ENCODE measurements at regions not wholly inside any gene's neighbourhood (a gene's known extent, or its start where the extent isn't known, plus 50 kb on each side); places are given as distances from the start of the nearest gene placed in this dataset.
A peak's percentile ranks its signal among the peaks of the same experiment; 100 is the strongest.

GRCh38 chr9:129320575-129321285, 142.7 kb upstream of the IER5L start:
- H3K27me3 Mint-ChIP-seq: peaks cover 0 to 5% of the 10 kb centered on the region in 2 donors
- no peaks in the 10 kb centered on the region for H3K36me3 Mint-ChIP-seq
- H3K9me3 Mint-ChIP-seq: no peaks in the 10 kb centered on the region
- peak; percentile 63 for DNase-seq (ENCODE audit: low spot score)
- H3K4me1 Mint-ChIP-seq (ENCODE audit: low read depth in 2 of 2): peaks cover 6 to 8% of the 10 kb centered on the region in 2 donors
- peak; percentile 65 to 76 for ATAC-seq
- peak overlapping the region; percentile 26 for H3K4me3 Mint-ChIP-seq
- no peak overlapping the region for H3K27ac Mint-ChIP-seq

GRCh38 chr9:129319938-129320481, 141.9 kb upstream of the IER5L start:
- peaks cover 0 to 5% of the 10 kb centered on the region in 2 donors for H3K27me3 Mint-ChIP-seq
- H3K36me3 Mint-ChIP-seq: no peaks in the 10 kb centered on the region
- H3K9me3 Mint-ChIP-seq: no peaks in the 10 kb centered on the region
- H3K4me1 Mint-ChIP-seq (ENCODE audit: low read depth in 2 of 2): peaks cover 6 to 8% of the 10 kb centered on the region in 2 donors
- H3K27ac Mint-ChIP-seq: no peak overlapping the region
- DNase-seq (ENCODE audit: low spot score) (no peak), ATAC-seq (no peak)
- peak overlapping the region; percentile 26 for H3K4me3 Mint-ChIP-seq

GRCh38 chr9:129319076-129319937, 141.2 kb upstream of the IER5L start:
- ATAC-seq: no peak
- Mint-ChIP-seq H3K4me3 (no peak overlapping the region), H3K36me3 (no peaks in the 10 kb centered on the region), H3K9me3 (no peaks in the 10 kb centered on the region), H3K27me3 (peaks cover 0 to 5% of the 10 kb centered on the region in 2 donors), H3K4me1 (ENCODE audit: low read depth in 2 of 2) (peaks cover 6 to 8% of the 10 kb centered on the region in 2 donors), H3K27ac (no peak overlapping the region)
- peak; percentile 34 for DNase-seq (ENCODE audit: low spot score)

GRCh38 chr9:129318121-129319075, 140.3 kb upstream of the IER5L start:
- DNase-seq (ENCODE audit: low spot score): peak; percentile 13
- Mint-ChIP-seq H3K36me3 (no peaks in the 10 kb centered on the region), H3K9me3 (no peaks in the 10 kb centered on the region), H3K4me3 (no peak overlapping the region), H3K27ac (no peak overlapping the region), H3K27me3 (peaks cover 0 to 5% of the 10 kb centered on the region in 2 donors), H3K4me1 (ENCODE audit: low read depth in 2 of 2) (peaks cover 6 to 8% of the 10 kb centered on the region in 2 donors)
- ATAC-seq: no peak

- Mint-ChIP-seq H3K4me1 (ENCODE audit: low read depth in 2 of 2) (peaks cover 6 to 8% of the 10 kb centered on the region in 2 donors), H3K36me3 (no peaks in the 10 kb centered on the region), H3K27ac (no peak overlapping the region), H3K27me3 (peaks cover 0 to 5% of the 10 kb centered on the region in 2 donors), H3K9me3 (no peaks in the 10 kb centered on the region), H3K4me3 (no peak overlapping the region)
- DNase-seq (ENCODE audit: low spot score): no peak
- ATAC-seq: no peak
These were observed 139.3 kb upstream of the IER5L start for GRCh38 chr9:129317179-129318011.

GRCh38 chr9:129316281-129317030, 138.4 kb upstream of the IER5L start:
- H3K9me3 Mint-ChIP-seq: no peaks in the 10 kb centered on the region
- ATAC-seq (no peak), DNase-seq (ENCODE audit: low spot score) (no peak)
- no peaks in the 10 kb centered on the region for H3K36me3 Mint-ChIP-seq
- no peak overlapping the region for H3K4me3 Mint-ChIP-seq
- peaks cover 6 to 8% of the 10 kb centered on the region in 2 donors for H3K4me1 Mint-ChIP-seq (ENCODE audit: low read depth in 2 of 2)
- H3K27ac Mint-ChIP-seq: no peak overlapping the region
- peaks cover 0 to 7% of the 10 kb centered on the region in 2 donors for H3K27me3 Mint-ChIP-seq

- no peaks in the 10 kb centered on the region for H3K36me3 Mint-ChIP-seq
- H3K9me3 Mint-ChIP-seq: no peaks in the 10 kb centered on the region
- no peak for DNase-seq (ENCODE audit: low spot score)
These were observed 135.4 kb upstream of the IER5L start for GRCh38 chr9:129313331-129313955.

GRCh38 chr9:129312251-129313122, 134.4 kb upstream of the IER5L start:
- H3K4me3 Mint-ChIP-seq: no peak overlapping the region
- peaks cover 0 to 2% of the 10 kb centered on the region in 2 donors for H3K27me3 Mint-ChIP-seq
- no peaks in the 10 kb centered on the region for H3K36me3 Mint-ChIP-seq
- no peaks in the 10 kb centered on the region for H3K4me1 Mint-ChIP-seq (ENCODE audit: low read depth in 2 of 2)
- no peaks in the 10 kb centered on the region for H3K9me3 Mint-ChIP-seq
- H3K27ac Mint-ChIP-seq: no peak overlapping the region
- DNase-seq (ENCODE audit: low spot score) (no peak), ATAC-seq (no peak)

More at GRCh38 chr9:129313331-129313955, 135.4 kb upstream of the IER5L start:
- H3K4me3 Mint-ChIP-seq: no peak overlapping the region
- H3K27ac Mint-ChIP-seq: no peak overlapping the region
- H3K4me1 Mint-ChIP-seq (ENCODE audit: low read depth in 2 of 2): no peaks in the 10 kb centered on the region
- peaks cover 0 to 2% of the 10 kb centered on the region in 2 donors for H3K27me3 Mint-ChIP-seq
- ATAC-seq: no peak

GRCh38 chr9:129311643-129312042, 133.6 kb upstream of the IER5L start:
- H3K27me3 Mint-ChIP-seq: peaks cover 0 to 2% of the 10 kb centered on the region in 2 donors
- no peak overlapping the region for H3K4me3 Mint-ChIP-seq
- ATAC-seq (no peak), DNase-seq (ENCODE audit: low spot score) (no peak)
- H3K9me3 Mint-ChIP-seq: no peaks in the 10 kb centered on the region
- no peaks in the 10 kb centered on the region for H3K4me1 Mint-ChIP-seq (ENCODE audit: low read depth in 2 of 2)
- H3K36me3 Mint-ChIP-seq: no peaks in the 10 kb centered on the region
- no peak overlapping the region for H3K27ac Mint-ChIP-seq

GRCh38 chr9:129310666-129311350, 132.7 kb upstream of the IER5L start:
- H3K36me3 Mint-ChIP-seq: no peaks in the 10 kb centered on the region
- no peaks in the 10 kb centered on the region for H3K9me3 Mint-ChIP-seq
- H3K4me3 Mint-ChIP-seq: no peak overlapping the region
- DNase-seq (ENCODE audit: low spot score) (no peak), ATAC-seq (no peak)
- no peaks in the 10 kb centered on the region for H3K4me1 Mint-ChIP-seq (ENCODE audit: low read depth in 2 of 2)
- peaks cover 0 to 2% of the 10 kb centered on the region in 2 donors for H3K27me3 Mint-ChIP-seq
- no peak overlapping the region for H3K27ac Mint-ChIP-seq

Data from natural killer cell treated with Interleukin-12 subunit alpha and Interleukin-12 subunit beta and Interleukin-15 and Interleukin-18, amount 100 ng/mL, for 72 hours (primary cell).